ENCODE measurements at regions not wholly inside any gene's neighbourhood (a gene's known extent, or its start where the extent isn't known, plus 50 kb on each side); places are given as distances from the start of the nearest gene placed in this dataset.

DNA sequence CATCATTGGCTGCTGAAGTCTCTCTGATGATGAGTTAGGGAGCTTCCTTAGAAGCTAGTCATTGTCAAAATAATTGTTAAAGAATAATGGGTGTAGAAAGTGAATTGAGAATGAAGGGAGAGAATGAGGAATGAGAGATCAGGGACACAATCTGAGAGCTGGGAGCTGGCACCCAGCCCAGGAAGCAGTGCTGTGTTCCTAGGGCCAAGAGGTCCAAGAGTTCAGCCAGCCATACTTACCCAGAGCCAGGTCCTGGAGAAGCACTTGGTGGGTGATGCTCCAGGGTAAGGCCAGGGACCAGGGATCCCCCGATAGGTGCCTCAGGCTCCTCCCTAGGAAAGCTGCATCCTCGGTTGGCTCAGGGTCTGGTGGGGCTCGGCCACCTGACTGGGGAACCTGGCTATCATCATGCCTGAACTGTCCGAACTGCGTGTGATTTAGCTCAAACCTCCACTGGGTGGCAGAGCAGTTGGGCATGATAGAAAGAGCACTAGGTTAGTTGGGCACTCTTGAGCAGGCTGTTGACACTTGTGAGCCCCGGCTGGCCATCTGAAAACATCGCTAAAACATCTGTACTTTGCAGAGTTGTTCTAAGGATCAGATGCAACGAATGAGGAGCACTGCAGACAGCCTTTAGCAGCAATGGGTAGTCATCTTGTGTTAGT lies 123.9 kb upstream of the NCAM1 start:
- H3K4me1 ChIP-seq (ENCODE audit: low read length), result no peaks in the 10 kb centered on the region
- no peaks in the 10 kb centered on the region for H4K20me1 ChIP-seq (ENCODE audit: insufficient read depth, low read length)
- no peak overlapping the region for H2AFZ ChIP-seq (ENCODE audit: low read depth, low read length)
- H3K4me3 ChIP-seq (ENCODE audit: low read length), result no peak overlapping the region
- no peaks in the 10 kb centered on the region for H3K79me2 ChIP-seq (ENCODE audit: low read length)
- H3K9ac ChIP-seq (ENCODE audit: low read length), result no peak overlapping the region
- H3K27me3 ChIP-seq (ENCODE audit: low read depth, low read length), result 0 out of 2 replicates have a peak, but pooled peaks cover 4% of the 10 kb centered on the region
- no peak overlapping the region for H3K4me2 ChIP-seq (ENCODE audit: low read length)
- H3K9me3 ChIP-seq (ENCODE audit: insufficient read depth, low read length), result no peaks in the 10 kb centered on the region
- TF ChIP-seq, protein P1, sequence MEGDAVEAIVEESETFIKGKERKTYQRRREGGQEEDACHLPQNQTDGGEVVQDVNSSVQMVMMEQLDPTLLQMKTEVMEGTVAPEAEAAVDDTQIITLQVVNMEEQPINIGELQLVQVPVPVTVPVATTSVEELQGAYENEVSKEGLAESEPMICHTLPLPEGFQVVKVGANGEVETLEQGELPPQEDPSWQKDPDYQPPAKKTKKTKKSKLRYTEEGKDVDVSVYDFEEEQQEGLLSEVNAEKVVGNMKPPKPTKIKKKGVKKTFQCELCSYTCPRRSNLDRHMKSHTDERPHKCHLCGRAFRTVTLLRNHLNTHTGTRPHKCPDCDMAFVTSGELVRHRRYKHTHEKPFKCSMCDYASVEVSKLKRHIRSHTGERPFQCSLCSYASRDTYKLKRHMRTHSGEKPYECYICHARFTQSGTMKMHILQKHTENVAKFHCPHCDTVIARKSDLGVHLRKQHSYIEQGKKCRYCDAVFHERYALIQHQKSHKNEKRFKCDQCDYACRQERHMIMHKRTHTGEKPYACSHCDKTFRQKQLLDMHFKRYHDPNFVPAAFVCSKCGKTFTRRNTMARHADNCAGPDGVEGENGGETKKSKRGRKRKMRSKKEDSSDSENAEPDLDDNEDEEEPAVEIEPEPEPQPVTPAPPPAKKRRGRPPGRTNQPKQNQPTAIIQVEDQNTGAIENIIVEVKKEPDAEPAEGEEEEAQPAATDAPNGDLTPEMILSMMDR (IDR thresholded peaks at IDR 0.05; ENCODE audit: low read depth, low read length), result 0 out of 2 replicates have a peak, but pooled peaks have one; percentile 8
- no peak for TF ChIP-seq EZH2phosphoT487 (IDR thresholded peaks at IDR 0.05; ENCODE audit: low read depth)
- H3K27ac ChIP-seq (ENCODE audit: low read length), result no peak overlapping the region
- no peaks in the 10 kb centered on the region for H3K36me3 ChIP-seq (replicated peaks; ENCODE audit: low read depth, low read length)

DNA sequence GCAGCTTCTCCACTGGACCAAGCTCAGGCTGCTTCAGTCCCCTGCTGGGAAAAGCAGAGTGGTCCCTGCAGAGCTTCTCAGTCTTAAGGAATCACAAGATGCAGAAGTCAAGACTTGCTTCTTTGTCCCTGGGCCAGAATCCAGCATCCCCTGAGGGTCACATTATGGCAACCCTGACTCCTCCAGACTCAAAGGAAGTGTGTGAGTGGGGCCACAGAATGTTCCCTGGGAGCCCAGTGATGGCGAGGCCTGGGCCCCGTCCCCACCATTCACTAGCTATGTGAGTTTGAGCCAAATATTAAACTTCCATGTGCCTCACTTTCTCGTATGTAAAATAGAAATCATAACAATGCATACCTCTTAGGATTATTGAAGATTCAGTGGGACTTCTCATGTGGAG lies 122.2 kb upstream of the NCAM1 start:
- TF ChIP-seq EZH2phosphoT487 (IDR thresholded peaks at IDR 0.05; ENCODE audit: low read depth), result no peak
- TF ChIP-seq, protein P1 (IDR thresholded peaks at IDR 0.05; ENCODE audit: low read depth, low read length), result no peak
- H2AFZ ChIP-seq (ENCODE audit: low read depth, low read length), result no peak overlapping the region
- no peak overlapping the region for H3K27ac ChIP-seq (ENCODE audit: low read length)
- no peak overlapping the region for H3K4me2 ChIP-seq (ENCODE audit: low read length)
- H3K9me3 ChIP-seq (ENCODE audit: insufficient read depth, low read length), result no peaks in the 10 kb centered on the region
- no peaks in the 10 kb centered on the region for H3K79me2 ChIP-seq (ENCODE audit: low read length)
- no peaks in the 10 kb centered on the region for H4K20me1 ChIP-seq (ENCODE audit: insufficient read depth, low read length)
- no peaks in the 10 kb centered on the region for H3K4me1 ChIP-seq (ENCODE audit: low read length)
- H3K36me3 ChIP-seq (replicated peaks; ENCODE audit: low read depth, low read length), result no peaks in the 10 kb centered on the region
- H3K4me3 ChIP-seq (ENCODE audit: low read length), result no peak overlapping the region
- no peak overlapping the region for H3K9ac ChIP-seq (ENCODE audit: low read length)
- H3K27me3 ChIP-seq (ENCODE audit: low read depth, low read length), result no peaks in the 10 kb centered on the region

DNA sequence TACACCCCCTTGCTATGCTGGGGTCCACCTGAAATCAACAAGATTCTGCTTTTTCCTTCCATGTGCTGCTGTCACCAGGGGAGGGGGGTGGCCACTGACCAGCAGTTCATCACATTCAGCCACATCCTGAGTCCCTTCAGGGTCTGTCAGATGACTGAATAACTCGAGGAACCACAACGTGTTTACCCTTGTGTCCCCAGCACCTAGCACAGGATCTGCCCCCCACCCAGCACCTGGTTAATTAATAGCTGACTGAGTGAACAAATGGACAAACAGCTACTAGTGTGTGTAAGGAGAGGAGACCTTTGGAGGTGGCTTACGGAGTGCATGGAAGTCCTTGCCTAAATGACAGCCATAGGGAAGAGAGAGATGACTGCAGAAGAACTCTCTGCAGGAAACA lies 119.5 kb upstream of the NCAM1 start:
- TF ChIP-seq EZH2phosphoT487 (IDR thresholded peaks at IDR 0.05; ENCODE audit: low read depth), result no peak
- TF ChIP-seq, protein P1 (IDR thresholded peaks at IDR 0.05; ENCODE audit: low read depth, low read length), result no peak
- H2AFZ ChIP-seq (ENCODE audit: low read depth, low read length), result no peak overlapping the region
- H3K4me3 ChIP-seq (ENCODE audit: low read length), result no peak overlapping the region
- no peaks in the 10 kb centered on the region for H3K4me1 ChIP-seq (ENCODE audit: low read length)
- no peaks in the 10 kb centered on the region for H3K36me3 ChIP-seq (replicated peaks; ENCODE audit: low read depth, low read length)
- no peaks in the 10 kb centered on the region for H4K20me1 ChIP-seq (ENCODE audit: insufficient read depth, low read length)
- no peaks in the 10 kb centered on the region for H3K9me3 ChIP-seq (ENCODE audit: insufficient read depth, low read length)
- no peaks in the 10 kb centered on the region for H3K79me2 ChIP-seq (ENCODE audit: low read length)
- no peak overlapping the region for H3K9ac ChIP-seq (ENCODE audit: low read length)
- H3K4me2 ChIP-seq (ENCODE audit: low read length), result no peak overlapping the region
- H3K27me3 ChIP-seq (ENCODE audit: low read depth, low read length), result no peaks in the 10 kb centered on the region
- no peak overlapping the region for H3K27ac ChIP-seq (ENCODE audit: low read length)

DNA sequence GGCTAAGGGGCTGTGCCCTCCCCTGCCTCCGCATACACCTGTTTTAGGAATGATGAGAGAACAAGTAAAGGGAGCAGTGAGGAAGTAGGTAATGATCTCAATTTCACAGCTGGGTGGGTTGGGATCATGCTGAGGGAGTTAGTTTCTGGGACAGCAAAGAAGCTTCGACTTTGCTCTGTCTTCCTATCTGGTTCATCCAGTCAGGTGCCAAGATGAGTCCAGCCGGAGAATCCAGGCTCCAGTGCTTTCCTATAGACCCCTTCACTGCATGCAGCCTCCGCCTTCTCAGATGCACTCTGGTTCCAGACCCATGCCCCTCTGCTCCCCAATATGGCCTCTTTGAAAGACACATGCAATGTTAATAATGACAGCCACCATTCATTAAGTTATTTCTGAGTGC lies 119.1 kb upstream of the NCAM1 start:
- Histone ChIP-seq H3K79me2 (ENCODE audit: low read length) (no peaks in the 10 kb centered on the region), H3K4me3 (ENCODE audit: low read length) (no peak overlapping the region), H3K9me3 (ENCODE audit: insufficient read depth, low read length) (no peaks in the 10 kb centered on the region), H3K36me3 (replicated peaks; ENCODE audit: low read depth, low read length) (no peaks in the 10 kb centered on the region), H3K4me2 (ENCODE audit: low read length) (no peak overlapping the region), H4K20me1 (ENCODE audit: insufficient read depth, low read length) (no peaks in the 10 kb centered on the region), H3K9ac (ENCODE audit: low read length) (no peak overlapping the region), H3K27ac (ENCODE audit: low read length) (no peak overlapping the region), H2AFZ (ENCODE audit: low read depth, low read length) (no peak overlapping the region), H3K4me1 (ENCODE audit: low read length) (no peaks in the 10 kb centered on the region), H3K27me3 (ENCODE audit: low read depth, low read length) (no peaks in the 10 kb centered on the region)
- TF ChIP-seq EZH2phosphoT487 (IDR thresholded peaks at IDR 0.05; ENCODE audit: low read depth), result no peak
- TF ChIP-seq, protein P1 (IDR thresholded peaks at IDR 0.05; ENCODE audit: low read depth, low read length), result no peak

All from OCI-LY3 (cell line).